ENCODE measurements at regions not wholly inside any gene's neighbourhood (a gene's known extent, or its start where the extent isn't known, plus 50 kb on each side); places are given as distances from the start of the nearest gene placed in this dataset.

- no TSS peak for BruUV-seq (replicated peaks)
- TF ChIP-seq FOS (IDR thresholded peaks at IDR 0.05; ENCODE audit: borderline replicate concordance, insufficient read depth, low read length), result no peak
- TF ChIP-seq MYC (IDR thresholded peaks at IDR 0.05; ENCODE audit: low read depth, low read length), result no peak
- TF ChIP-seq EZH2 (IDR thresholded peaks at IDR 0.05; ENCODE audit: borderline replicate concordance, low read depth, low read length, severe bottlenecking), result no peak
- no peak for TF ChIP-seq POLR2A (IDR thresholded peaks at IDR 0.05; ENCODE audit: low read depth, low read length)
- no peak for TF ChIP-seq POLR2AphosphoS5 (IDR thresholded peaks at IDR 0.05; ENCODE audit: insufficient read depth, low read depth, low read length)
- TF ChIP-seq MAX (IDR thresholded peaks at IDR 0.05; ENCODE audit: insufficient read depth, insufficient read length), result no peak
- no peak for TF ChIP-seq CTCF (IDR thresholded peaks at IDR 0.05; ENCODE audit: extremely low read depth in 1 of 2, insufficient read depth in 1 of 2, low read depth in 1 of 2, low read length in 2 of 2)
- no peak for TF ChIP-seq JUN (IDR thresholded peaks at IDR 0.05; ENCODE audit: borderline replicate concordance, insufficient read depth, insufficient read length, low read depth)
- TF ChIP-seq GATA2 (IDR thresholded peaks at IDR 0.05; ENCODE audit: insufficient read depth, insufficient read length, low read depth, low read length), result no peak
- ChIA-PET POLR2A (no interaction called here), CTCF (no interaction called here)
- FAIRE-seq (no peak), DNase-seq (ENCODE audit: low read depth, low spot score) (no peak)
- H3K4me3 ChIP-seq (replicated peaks in 1 of 3; ENCODE audit: insufficient read depth in 1 of 3, low read depth in 1 of 3, low read length in 3 of 3), result no peak overlapping the region
- H3K79me2 ChIP-seq (ENCODE audit: control insufficient read depth, insufficient read depth, low read length), result no peaks in the 10 kb centered on the region
- no peak overlapping the region for H3K9ac ChIP-seq (replicated peaks; ENCODE audit: extremely low read depth, insufficient read depth, low read length)
- no peaks in the 10 kb centered on the region for H3K36me3 ChIP-seq (ENCODE audit: control insufficient read depth in 2 of 2, extremely low read depth in 1 of 2, insufficient read depth in 2 of 2, low read length in 2 of 2)
- peaks cover 15% of the 10 kb centered on the region for H3K4me1 ChIP-seq (ENCODE audit: control insufficient read depth, extremely low read depth, insufficient read depth, low read length)
- no peak overlapping the region for H3K27ac ChIP-seq (ENCODE audit: insufficient read depth, low read depth, low read length)
- H2AFZ ChIP-seq (ENCODE audit: low read depth, low read length), result no peak overlapping the region
- H3K4me2 ChIP-seq (ENCODE audit: insufficient read depth, low read length), result no peak overlapping the region
- no peaks in the 10 kb centered on the region for H3K27me3 ChIP-seq (ENCODE audit: control insufficient read depth in 2 of 2, insufficient read depth in 2 of 2, low read length in 2 of 2)
- dilution Hi-C loops (cut with MboI; ENCODE audit: extremely low pct_ligation_motif_present, low sequenced_read_pairs) (no loop called here), intact Hi-C loops (cut with micrococcal nuclease) (no loop called here)
- H3K9me3 ChIP-seq (replicated peaks; ENCODE audit: control insufficient read depth, insufficient read depth, low read length), result no peaks in the 10 kb centered on the region
- H3K9me1 ChIP-seq (replicated peaks; ENCODE audit: control insufficient read depth, extremely low read depth, insufficient read depth, low read length), result no peaks in the 10 kb centered on the region
- H4K20me1 ChIP-seq (replicated peaks; ENCODE audit: control insufficient read depth, extremely low read depth, insufficient read depth, low read length), result no peaks in the 10 kb centered on the region
These were observed 151.8 kb downstream of the RDH14 start for GRCh38 chr2:18408638-18409037.

Data from endothelial cell of umbilical vein (primary cell).